Karpas-422 (cell line): ENCODE measurements at regions not wholly inside any gene's neighbourhood (a gene's known extent, or its start where the extent isn't known, plus 50 kb on each side); places are given as distances from the start of the nearest gene placed in this dataset.

ENCODE experiments used
- DNase-seq: peaks from one replicate; pipeline ENCODE4 v3.0.0-alpha.2; 2015
- H2AFZ ChIP-seq: fragments of 200-600 bp; sonication (generic); 2 replicates; pipeline ENCODE4 v1.6.1; 2014; ENCODE audit warnings: antibody characterized with exemption, low read length, mixed read lengths
- H3K27ac ChIP-seq: fragments of 200-600 bp; sonication (generic); 2 replicates; pipeline ENCODE4 v1.5.1; 2014; ENCODE audit warnings: mild to moderate bottlenecking, low read length, moderate library complexity
- H3K27me3 ChIP-seq: fragments of 200-600 bp; sonication (generic); 2 replicates; pipeline ENCODE4 v1.6.1; 2014; ENCODE audit warnings: low read length, mixed read lengths
- H3K36me3 ChIP-seq: fragments of 200-600 bp; sonication (generic); 2 replicates; pipeline ENCODE4 v1.6.1; 2014; ENCODE audit warnings: low read length, mixed read lengths; ENCODE audit not compliant: insufficient read depth
- H3K4me1 ChIP-seq: fragments of 200-600 bp; sonication (generic); 2 replicates; pipeline ENCODE4 v1.6.1; 2014; ENCODE audit warnings: mild to moderate bottlenecking, low read length, mixed read lengths
- H3K4me2 ChIP-seq: fragments of 200-600 bp; sonication (generic); 2 replicates; pipeline ENCODE4 v1.6.1; 2014; ENCODE audit warnings: low read length, low read depth, mild to moderate bottlenecking; ENCODE audit not compliant: poor library complexity, severe bottlenecking
- H3K4me3 ChIP-seq: fragments of 200-600 bp; sonication (generic); 2 replicates; pipeline ENCODE4 v1.5.1; 2014; ENCODE audit warnings: mild to moderate bottlenecking, antibody characterized with exemption, low read length, mixed read lengths
- H3K79me2 ChIP-seq: fragments of 200-600 bp; sonication (generic); 2 replicates; pipeline ENCODE4 v1.6.1; 2014; ENCODE audit warnings: mild to moderate bottlenecking, low read length, mixed read lengths
- H3K9ac ChIP-seq: fragments of 200-600 bp; sonication (generic); 2 replicates; pipeline ENCODE4 v1.6.0; 2014; ENCODE audit warnings: low read length
- H3K9me2 ChIP-seq: fragments of 200-600 bp; sonication (generic), shearing (Covaris generic); replicated peaks from 2 replicates; pipeline ENCODE4 v1.6.0; 2014; ENCODE audit warnings: mild to moderate bottlenecking, low read length, moderate library complexity; ENCODE audit not compliant: insufficient read depth
- H3K9me3 ChIP-seq: fragments of 300-700, 200-600 bp; sonication (generic); 2 replicates; pipeline ENCODE4 v1.6.1; 2014; ENCODE audit warnings: low read length, mixed read lengths
- H4K20me1 ChIP-seq: fragments of 200-600 bp; sonication (generic); 2 replicates; pipeline ENCODE4 v1.6.1; 2014; ENCODE audit warnings: mild to moderate bottlenecking, antibody characterized with exemption, low read length, low read depth; ENCODE audit not compliant: insufficient read depth

DNA sequence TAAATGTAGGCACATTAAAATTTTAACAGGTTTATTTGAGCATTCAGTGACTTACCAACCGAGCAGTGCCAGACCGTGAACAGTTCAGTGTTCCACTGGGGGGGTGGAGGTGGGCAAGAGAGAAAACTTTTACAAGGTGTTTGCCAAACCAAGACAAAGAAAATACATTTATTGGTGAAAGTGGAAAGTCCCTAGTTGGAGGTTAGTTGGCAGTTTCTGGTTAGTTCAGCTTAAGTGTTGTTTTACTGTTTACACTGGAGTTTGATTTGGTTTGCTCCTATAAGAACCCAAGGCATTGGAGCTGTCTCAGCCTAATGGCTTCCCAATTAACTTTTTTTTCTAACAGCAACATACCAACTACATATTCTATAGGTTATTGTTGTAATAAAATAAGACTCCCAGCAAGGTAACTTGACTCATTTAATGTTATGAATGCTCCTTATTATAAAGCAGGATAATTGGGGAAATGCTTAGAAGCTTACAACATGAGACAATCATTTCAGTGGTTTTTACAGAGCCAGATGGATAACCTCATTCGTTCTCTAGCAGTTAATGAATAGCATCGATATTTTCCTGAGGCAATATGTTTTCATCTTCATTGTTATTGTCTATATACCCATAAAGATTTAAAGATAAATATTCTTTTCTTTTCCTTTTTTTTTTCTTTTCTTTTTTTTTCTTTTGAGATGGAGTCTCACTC lies 115.8 kb downstream of the ETNK1 start:
- Histone ChIP-seq H3K9ac (no peak overlapping the region), H3K36me3 (no peaks in the 10 kb centered on the region), H3K79me2 (no peaks in the 10 kb centered on the region), H3K4me3 (no peak overlapping the region), H3K4me2 (no peak overlapping the region), H3K27me3 (no peaks in the 10 kb centered on the region), H4K20me1 (no peaks in the 10 kb centered on the region), H3K9me2 (no peaks in the 10 kb centered on the region), H3K4me1 (no peaks in the 10 kb centered on the region), H3K27ac (no peak overlapping the region), H2AFZ (no peak overlapping the region), H3K9me3 (no peaks in the 10 kb centered on the region)
- no peak for DNase-seq

DNA sequence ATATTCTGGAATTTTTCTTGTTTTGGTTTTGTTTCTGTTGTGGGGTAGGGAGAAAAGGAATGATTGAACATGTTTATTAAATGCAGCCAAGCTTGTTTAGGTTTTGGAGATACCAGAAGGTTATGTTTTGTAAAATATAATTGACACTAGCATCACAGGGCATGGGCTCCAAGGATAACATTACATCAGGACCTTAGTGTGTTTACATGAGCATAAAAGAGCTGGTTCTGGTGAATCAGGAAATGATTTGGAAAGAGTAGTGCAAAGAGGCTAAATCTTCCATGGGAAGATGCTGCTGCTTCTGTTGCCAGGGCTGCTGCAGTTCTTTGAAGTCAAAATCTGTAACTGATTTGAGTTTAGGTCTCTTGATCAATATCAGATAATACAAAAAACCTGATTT lies 118.7 kb downstream of the ETNK1 start:
- Histone ChIP-seq H3K9ac (no peak overlapping the region), H3K27me3 (no peaks in the 10 kb centered on the region), H3K9me3 (no peaks in the 10 kb centered on the region), H3K4me1 (no peaks in the 10 kb centered on the region), H3K36me3 (no peaks in the 10 kb centered on the region), H3K4me3 (no peak overlapping the region), H3K4me2 (no peak overlapping the region), H3K79me2 (no peaks in the 10 kb centered on the region), H3K9me2 (no peaks in the 10 kb centered on the region), H3K27ac (no peak overlapping the region), H4K20me1 (no peaks in the 10 kb centered on the region), H2AFZ (no peak overlapping the region)
- no peak for DNase-seq

DNA sequence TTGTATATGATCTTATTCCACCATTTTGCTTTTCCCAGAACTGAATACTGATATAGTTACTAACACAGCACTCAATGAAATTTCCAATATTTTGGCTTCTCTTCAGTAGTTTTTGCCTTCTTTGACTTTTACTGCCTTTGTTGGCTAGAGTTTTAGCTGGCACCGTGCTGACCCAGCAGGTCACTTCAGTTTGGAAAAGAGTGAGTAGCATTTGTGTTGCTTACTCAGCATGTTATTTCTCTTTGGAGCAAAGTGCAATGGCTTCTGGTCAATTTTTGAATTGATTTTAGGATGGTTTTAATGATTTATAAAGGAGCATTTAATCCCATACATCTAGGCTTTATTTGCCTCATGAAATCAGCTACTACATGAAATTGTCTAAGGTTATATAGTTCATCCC lies 119.2 kb downstream of the ETNK1 start:
- no peak overlapping the region for H3K4me2 ChIP-seq

DNA sequence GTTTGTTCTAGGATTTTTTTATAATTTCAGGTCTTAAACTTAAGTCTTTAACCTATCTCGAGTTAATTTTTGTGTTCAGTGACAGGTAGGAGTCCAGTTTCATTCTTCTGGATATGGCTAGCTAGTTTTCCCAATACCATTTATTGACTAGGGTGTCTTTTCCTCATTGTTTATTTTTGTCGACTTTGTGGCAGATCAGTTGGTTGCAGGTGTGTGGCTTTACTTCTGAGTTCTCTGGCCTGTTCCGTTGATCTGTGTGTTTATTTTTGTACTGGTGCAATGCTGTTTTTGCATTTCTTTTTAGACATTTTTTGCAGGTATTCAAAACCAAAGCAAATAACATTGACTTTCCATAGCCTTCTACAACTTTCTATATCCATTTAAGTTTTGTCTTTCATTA lies 121.7 kb downstream of the ETNK1 start:
- Histone ChIP-seq H3K4me1 (no peaks in the 10 kb centered on the region), H3K9ac (no peak overlapping the region), H3K27me3 (no peaks in the 10 kb centered on the region), H4K20me1 (no peaks in the 10 kb centered on the region), H2AFZ (no peak overlapping the region), H3K4me3 (no peak overlapping the region), H3K36me3 (no peaks in the 10 kb centered on the region), H3K9me2 (no peaks in the 10 kb centered on the region), H3K9me3 (no peaks in the 10 kb centered on the region), H3K27ac (no peak overlapping the region), H3K79me2 (no peaks in the 10 kb centered on the region), H3K4me2 (no peak overlapping the region)
- no peak for DNase-seq

More for the DNA sequence above, 119.2 kb downstream of the ETNK1 start:
- no peak overlapping the region for H2AFZ ChIP-seq
- no peaks in the 10 kb centered on the region for H4K20me1 ChIP-seq
- H3K9me2 ChIP-seq = no peaks in the 10 kb centered on the region
- no peak overlapping the region for H3K4me3 ChIP-seq
- no peak for DNase-seq
- H3K27ac ChIP-seq = no peak overlapping the region
- H3K4me1 ChIP-seq = no peaks in the 10 kb centered on the region
- H3K79me2 ChIP-seq = no peaks in the 10 kb centered on the region
- no peaks in the 10 kb centered on the region for H3K27me3 ChIP-seq
- no peaks in the 10 kb centered on the region for H3K36me3 ChIP-seq
- no peak overlapping the region for H3K9ac ChIP-seq
- H3K9me3 ChIP-seq = no peaks in the 10 kb centered on the region

DNA sequence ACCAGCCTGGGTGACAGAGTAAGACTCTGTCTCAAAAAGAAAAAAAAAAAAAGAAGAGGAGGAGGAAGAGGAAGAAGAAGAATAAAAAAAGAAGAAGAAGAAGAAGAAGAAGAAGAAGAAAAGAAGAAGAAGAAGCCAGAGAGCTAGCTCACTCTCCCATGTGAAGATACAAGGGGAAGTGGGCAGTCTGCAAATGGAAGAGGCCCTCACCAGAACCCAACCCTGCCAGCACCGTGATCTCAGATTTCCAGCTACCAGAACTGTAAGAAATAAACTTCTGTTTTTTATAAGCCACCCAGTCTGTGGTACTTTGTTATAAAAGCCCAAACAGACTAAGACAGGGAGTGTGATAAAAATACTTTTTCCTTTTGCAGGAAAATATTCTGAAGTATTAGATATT lies 130.7 kb downstream of the ETNK1 start:
- no peak for DNase-seq
- no peaks in the 10 kb centered on the region for H3K27me3 ChIP-seq
- H3K27ac ChIP-seq = no peak overlapping the region
- no peaks in the 10 kb centered on the region for H3K4me1 ChIP-seq
- no peaks in the 10 kb centered on the region for H3K9me3 ChIP-seq
- H3K9me2 ChIP-seq = no peaks in the 10 kb centered on the region
- no peak overlapping the region for H3K9ac ChIP-seq
- no peak overlapping the region for H2AFZ ChIP-seq
- H3K36me3 ChIP-seq = no peaks in the 10 kb centered on the region
- no peak overlapping the region for H3K4me2 ChIP-seq
- H4K20me1 ChIP-seq = no peaks in the 10 kb centered on the region
- no peak overlapping the region for H3K4me3 ChIP-seq
- no peaks in the 10 kb centered on the region for H3K79me2 ChIP-seq

DNA sequence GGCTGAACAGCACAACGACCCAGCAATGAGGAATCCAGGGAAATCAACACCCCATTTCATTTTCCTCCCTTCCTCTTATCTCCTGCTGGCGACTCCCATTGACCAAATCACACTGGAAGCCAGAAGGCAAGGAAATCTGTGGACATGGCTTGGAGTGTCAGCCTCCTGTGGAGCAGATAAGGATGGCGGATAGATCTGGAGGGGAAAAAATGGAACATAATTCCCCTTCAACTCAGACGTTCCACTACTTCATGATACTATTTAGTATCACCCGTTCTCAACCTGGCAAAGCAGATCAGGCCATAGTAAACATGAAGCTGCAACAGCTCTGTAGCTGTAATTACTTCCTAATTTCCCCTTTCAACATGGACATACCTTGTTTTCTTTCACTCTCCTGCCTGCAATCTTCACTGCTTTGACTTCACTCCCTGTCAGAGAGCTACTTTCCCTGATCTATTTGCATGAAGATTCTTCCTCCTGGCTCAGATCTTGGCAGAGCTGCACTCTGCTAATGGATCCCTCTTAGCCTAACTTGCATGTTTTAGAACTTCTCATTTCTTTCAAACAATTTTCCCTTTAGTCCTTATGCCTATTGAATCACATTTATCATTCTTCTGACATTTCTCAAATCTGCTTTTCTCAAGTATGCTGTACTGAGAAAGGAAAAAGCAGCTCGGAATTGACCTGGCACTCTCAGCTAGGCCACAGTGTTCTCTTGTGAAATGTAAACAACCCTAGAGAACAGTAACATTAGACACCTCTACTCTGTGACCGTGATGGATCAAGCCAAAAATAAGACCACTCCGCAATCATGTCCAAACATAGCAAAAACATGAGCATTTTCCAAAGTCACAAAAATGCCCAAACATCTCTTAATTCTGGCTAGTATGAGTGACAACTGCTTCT lies 135.1 kb downstream of the ETNK1 start:
- DNase-seq = no peak
- Histone ChIP-seq H3K9me2 (no peaks in the 10 kb centered on the region), H3K36me3 (no peaks in the 10 kb centered on the region), H3K79me2 (no peaks in the 10 kb centered on the region), H3K27me3 (peaks cover 2% of the 10 kb centered on the region; the same call in 1 of the 2 replicates), H3K4me3 (no peak overlapping the region), H4K20me1 (no peaks in the 10 kb centered on the region), H3K27ac (no peak overlapping the region), H3K4me2 (no peak overlapping the region), H3K9me3 (no peaks in the 10 kb centered on the region), H2AFZ (no peak overlapping the region), H3K9ac (no peak overlapping the region), H3K4me1 (no peaks in the 10 kb centered on the region)

DNA sequence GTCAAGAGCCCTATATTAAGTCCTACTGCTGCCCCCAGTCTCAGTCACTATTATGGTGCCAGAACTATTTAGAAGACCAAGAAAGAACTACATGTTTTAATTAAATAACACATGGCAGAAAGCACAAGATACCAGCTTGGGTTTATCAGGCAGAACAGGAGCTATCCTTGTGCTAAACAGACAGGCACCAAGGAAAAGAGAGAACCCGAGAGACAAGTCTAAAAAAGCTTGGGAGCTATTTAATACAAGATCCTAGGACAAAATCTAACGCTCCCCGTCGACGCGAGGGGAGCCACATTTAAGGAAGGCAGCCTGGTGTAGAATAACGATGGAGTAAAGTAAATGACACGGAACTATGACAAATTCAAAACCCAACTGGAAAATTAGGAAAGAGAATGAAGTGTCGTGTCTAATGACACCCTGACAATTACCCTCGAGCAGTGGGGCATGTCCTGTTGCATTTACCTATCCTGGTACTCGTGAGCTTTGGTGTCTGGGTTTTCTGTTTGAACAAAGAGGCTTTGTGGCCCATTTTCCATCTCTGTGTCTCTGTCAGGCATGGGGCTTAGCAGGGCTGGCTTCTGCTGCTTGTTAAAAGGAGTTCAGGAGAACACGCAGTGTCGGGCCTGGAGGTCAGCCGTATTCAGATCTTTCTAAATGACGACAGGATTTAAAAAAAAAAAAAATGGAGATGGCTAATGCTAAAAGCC lies 140.6 kb downstream of the ETNK1 start:
- H3K4me1 ChIP-seq = no peaks in the 10 kb centered on the region
- no peak for DNase-seq
- H3K27me3 ChIP-seq = peaks cover 2% of the 10 kb centered on the region; the same call in 1 of the 2 replicates
- H3K79me2 ChIP-seq = no peaks in the 10 kb centered on the region
- no peak overlapping the region for H3K9ac ChIP-seq
- no peak overlapping the region for H3K4me2 ChIP-seq
- H3K4me3 ChIP-seq = no peak overlapping the region
- H3K9me2 ChIP-seq = no peaks in the 10 kb centered on the region
- H3K36me3 ChIP-seq = no peaks in the 10 kb centered on the region
- no peak overlapping the region for H3K27ac ChIP-seq
- H4K20me1 ChIP-seq = no peaks in the 10 kb centered on the region
- no peaks in the 10 kb centered on the region for H3K9me3 ChIP-seq
- no peak overlapping the region for H2AFZ ChIP-seq

DNA sequence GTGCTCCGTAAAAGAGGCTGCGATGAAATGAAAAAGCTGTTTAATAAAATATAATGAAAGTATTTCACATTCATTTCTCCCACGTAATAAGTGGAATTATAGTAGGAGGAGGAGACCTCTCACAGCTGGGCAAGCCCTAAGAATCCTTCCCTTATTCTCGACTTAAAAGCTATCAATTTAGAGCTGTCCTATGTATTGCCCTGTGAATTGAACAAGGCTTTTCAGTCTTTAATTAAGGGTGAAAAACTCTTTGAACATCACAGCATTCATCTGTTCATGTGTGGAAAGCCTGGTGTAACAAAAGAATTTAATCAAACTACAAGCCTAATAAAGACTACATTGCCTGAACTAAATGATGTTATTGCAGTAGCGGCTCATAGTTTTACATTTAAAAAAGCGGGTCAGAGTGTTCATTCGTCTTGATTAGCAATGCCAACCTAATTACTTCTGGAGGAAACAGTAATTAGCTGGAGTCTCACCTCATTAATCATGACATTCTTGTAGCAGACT lies 142.0 kb downstream of the ETNK1 start:
- Histone ChIP-seq H3K9me3 (no peaks in the 10 kb centered on the region), H2AFZ (no peak overlapping the region), H3K9me2 (no peaks in the 10 kb centered on the region), H3K27me3 (no peaks in the 10 kb centered on the region), H4K20me1 (no peaks in the 10 kb centered on the region), H3K9ac (no peak overlapping the region), H3K27ac (no peak overlapping the region), H3K79me2 (no peaks in the 10 kb centered on the region), H3K4me2 (no peak overlapping the region), H3K36me3 (no peaks in the 10 kb centered on the region), H3K4me3 (no peak overlapping the region), H3K4me1 (no peaks in the 10 kb centered on the region)
- DNase-seq = no peak
